MM.1S (cell line): ENCODE measurements at regions not wholly inside any gene's neighbourhood (a gene's known extent, or its start where the extent isn't known, plus 50 kb on each side); places are given as distances from the start of the nearest gene placed in this dataset.

Experiments used
- DNase-seq: peaks from one replicate; pipeline ENCODE4 v3.0.0-alpha.2; 2015
- H2AFZ ChIP-seq: fragments of 300-600 bp; sonication (generic); 2 replicates; pipeline ENCODE4 v1.6.0; 2016; ENCODE audit warnings: antibody characterized with exemption, low read length
- H3F3A ChIP-seq: fragments of 300-600 bp; sonication (generic); 2 replicates; pipeline ENCODE4 v1.6.1; 2016; ENCODE audit warnings: mild to moderate bottlenecking, antibody characterized with exemption, low read length, moderate library complexity, mixed read lengths; ENCODE audit not compliant: insufficient read depth
- H3K27ac ChIP-seq: fragments of 300-600 bp; sonication (generic); 2 replicates; pipeline ENCODE4 v1.5.1; 2016; ENCODE audit warnings: mild to moderate bottlenecking, low read length
- H3K27me3 ChIP-seq: fragments of 300-600 bp; sonication (generic); replicated peaks from 2 replicates; pipeline ENCODE4 v1.6.0; 2016; ENCODE audit warnings: low read length; ENCODE audit not compliant: insufficient read depth
- H3K36me3 ChIP-seq: fragments of 300-600 bp; sonication (generic); replicated peaks from 2 replicates; pipeline ENCODE4 v1.6.1; 2016; ENCODE audit warnings: mild to moderate bottlenecking, low read length, mixed read lengths; ENCODE audit not compliant: insufficient read depth
- H3K4me1 ChIP-seq: fragments of 300-600 bp; sonication (generic); 2 replicates; pipeline ENCODE4 v1.6.1; 2016; ENCODE audit warnings: low read length, mixed read lengths
- H3K4me2 ChIP-seq: fragments of 300-600 bp; sonication (generic); 2 replicates; pipeline ENCODE4 v1.6.0; 2016; ENCODE audit warnings: low read depth, low read length
- H3K4me3 ChIP-seq: fragments of 300-600 bp; sonication (generic); 2 replicates; pipeline ENCODE4 v1.5.1; 2016; ENCODE audit warnings: low read length, mixed read lengths
- H3K79me2 ChIP-seq: fragments of 300-600 bp; sonication (generic); 2 replicates; pipeline ENCODE4 v1.6.1; 2016; ENCODE audit warnings: mixed run types, low read length, mixed read lengths
- H3K9ac ChIP-seq: fragments of 300-600 bp; sonication (generic); 2 replicates; pipeline ENCODE4 v1.6.1; 2016; ENCODE audit warnings: low read length, mixed read lengths
- H3K9me2 ChIP-seq: fragments of 300-600 bp; sonication (generic); replicated peaks from 2 replicates; pipeline ENCODE4 v1.6.1; 2016; ENCODE audit warnings: mild to moderate bottlenecking, low read length, mixed read lengths; ENCODE audit not compliant: insufficient read depth
- H3K9me3 ChIP-seq: fragments of 300-600 bp; sonication (generic); replicated peaks from 2 replicates; pipeline ENCODE4 v1.6.1; 2016; ENCODE audit warnings: mild to moderate bottlenecking, low read length, mixed read lengths; ENCODE audit not compliant: insufficient read depth
- H4K20me1 ChIP-seq: fragments of 300-600 bp; sonication (generic); 2 replicates; pipeline ENCODE4 v1.6.1; 2016; ENCODE audit warnings: mild to moderate bottlenecking, low read length, moderate library complexity, mixed read lengths; ENCODE audit not compliant: insufficient read depth
- CTCF ChIP-seq: fragments of 300-600 bp; sonication (generic); IDR thresholded peaks from 2 replicates; pipeline ENCODE4 v1.5.1; 2016; ENCODE audit warnings: antibody characterized with exemption, low read length, mixed read lengths
- EZH2 ChIP-seq: fragments of 300-600 bp; sonication (generic); optimal IDR thresholded peaks from 2 replicates; pipeline ENCODE3; 2017; ENCODE audit warnings: low read depth, mild to moderate bottlenecking, antibody characterized with exemption, low read length, mixed read lengths
- EZH2phosphoT487 ChIP-seq: fragments of 300-600 bp; sonication (generic); IDR thresholded peaks from 2 replicates; pipeline ENCODE4 v1.6.1; 2018; ENCODE audit warnings: antibody characterized with exemption, low read length

GRCh38 chr1:56339786-56340465, 239.4 kb downstream of the PLPP3 start:
- Histone ChIP-seq H3K4me3 (no peak overlapping the region), H3K4me2 (no peak overlapping the region), H4K20me1 (no peaks in the 10 kb centered on the region), H3K9me3 (no peaks in the 10 kb centered on the region), H3K36me3 (no peaks in the 10 kb centered on the region), H3K9me2 (no peaks in the 10 kb centered on the region), H3K4me1 (no peaks in the 10 kb centered on the region), H3F3A (no peaks in the 10 kb centered on the region), H3K27me3 (no peaks in the 10 kb centered on the region), H3K79me2 (no peaks in the 10 kb centered on the region), H3K9ac (no peak overlapping the region), H3K27ac (no peak overlapping the region), H2AFZ (no peak overlapping the region)
- DNase-seq, result no peak
- TF ChIP-seq EZH2phosphoT487 (no peak), EZH2 (no peak), CTCF (no peak)

GRCh38 chr1:56339093-56339492, 240.3 kb downstream of the PLPP3 start:
- Histone ChIP-seq H3K4me3 (no peak overlapping the region), H3K9me2 (no peaks in the 10 kb centered on the region), H3K4me1 (no peaks in the 10 kb centered on the region), H3K27ac (no peak overlapping the region), H4K20me1 (no peaks in the 10 kb centered on the region), H3F3A (no peaks in the 10 kb centered on the region), H3K4me2 (no peak overlapping the region), H2AFZ (no peak overlapping the region), H3K9ac (no peak overlapping the region), H3K27me3 (no peaks in the 10 kb centered on the region), H3K9me3 (no peaks in the 10 kb centered on the region), H3K36me3 (no peaks in the 10 kb centered on the region), H3K79me2 (no peaks in the 10 kb centered on the region)
- no peak for DNase-seq
- TF ChIP-seq EZH2, result no peak
- TF ChIP-seq CTCF, result no peak
- no peak for TF ChIP-seq EZH2phosphoT487

GRCh38 chr1:56336982-56337381, 242.4 kb downstream of the PLPP3 start:
- Histone ChIP-seq H3K27ac (no peak overlapping the region), H3K4me2 (no peak overlapping the region), H3K4me3 (no peak overlapping the region), H3K9me3 (no peaks in the 10 kb centered on the region), H2AFZ (no peak overlapping the region), H3K79me2 (no peaks in the 10 kb centered on the region), H3F3A (no peaks in the 10 kb centered on the region), H3K27me3 (no peaks in the 10 kb centered on the region), H3K36me3 (no peaks in the 10 kb centered on the region), H4K20me1 (no peaks in the 10 kb centered on the region), H3K9ac (no peak overlapping the region), H3K4me1 (no peaks in the 10 kb centered on the region), H3K9me2 (no peaks in the 10 kb centered on the region)
- no peak for TF ChIP-seq EZH2phosphoT487
- no peak for TF ChIP-seq CTCF
- no peak for TF ChIP-seq EZH2
- no peak for DNase-seq
